Breast epithelium (tissue), 4 donors: ENCODE measurements at regions not wholly inside any gene's neighbourhood (a gene's known extent, or its start where the extent isn't known, plus 50 kb on each side); places are given as distances from the start of the nearest gene placed in this dataset.
A peak's percentile ranks its signal among the peaks of the same experiment; 100 is the strongest.

Experiments
- DNase-seq, 2 donors: peaks; one replicate each; pipeline ENCODE4 v3.0.0-alpha.2; 2019; ENCODE audit warnings: low spot score in 2 of 2
- H3K27ac ChIP-seq, 2 donors: fragments of 200-600 bp; sonication (generic) in 1 of 2; one replicate each; pipeline ENCODE4 v1.5.1; 2016 to 2019; ENCODE audit warnings: mild to moderate bottlenecking in 1 of 2
- H3K27me3 ChIP-seq, 2 donors: fragments of 200-600 bp; sonication (generic) in 1 of 2; one replicate each; pipeline versions ENCODE4 v1.5.1 to v1.6.0; 2017 to 2019; ENCODE audit warnings: control low read depth in 1 of 2, mild to moderate bottlenecking in 1 of 2
- H3K36me3 ChIP-seq: fragments of 200-600 bp; one replicate; pipeline ENCODE4 v1.5.1; 2019
- H3K4me1 ChIP-seq, 2 donors: fragments of 200-600 bp; sonication (generic); one replicate each; pipeline ENCODE4 v1.5.1; 2016 to 2019; ENCODE audit warnings: control low read depth in 1 of 2
- H3K4me3 ChIP-seq, 3 donors: fragments of 200-600 bp; sonication (generic); 1 replicate in 2 of 3; 2 replicates in 1 of 3; pipeline ENCODE4 v1.5.1; 2016 to 2019; ENCODE audit warnings: mild to moderate bottlenecking in 3 of 3, moderate library complexity in 2 of 3
- H3K9me3 ChIP-seq, 2 donors: fragments of 200-600 bp; sonication (generic) in 1 of 2; one replicate each; pipeline ENCODE4 v1.5.1; 2016 to 2019; ENCODE audit warnings: control low read depth in 1 of 2
- POLR2A ChIP-seq: fragments of 450-650 bp; IDR thresholded peaks from one replicate; pipeline ENCODE4 v1.6.1; 2016; ENCODE audit warnings: antibody characterized with exemption, mild to moderate bottlenecking, moderate library complexity
- POLR2AphosphoS5 ChIP-seq, 3 donors: sonication (generic); formaldehyde crosslinking; IDR thresholded peaks; one replicate each; pipeline ENCODE4 v1.6.1; 2017; ENCODE audit warnings: antibody characterized with exemption in 3 of 3
- intact Hi-C: fragments of 100-400 bp; cut with DNase I; formaldehyde crosslinking; loops from one replicate; pipeline ENCODE4 v1.15.1; 2023; ENCODE audit warnings: low total_unique reads
- TF ChIP-seq, protein P1 (sequence below), 3 donors: fragments of 450-650 bp; IDR thresholded peaks; one replicate each; pipeline ENCODE4 v1.5.1; 2016 to 2017; ENCODE audit warnings: antibody characterized with exemption in 3 of 3, mild to moderate bottlenecking in 3 of 3, moderate library complexity in 3 of 3

DNA sequence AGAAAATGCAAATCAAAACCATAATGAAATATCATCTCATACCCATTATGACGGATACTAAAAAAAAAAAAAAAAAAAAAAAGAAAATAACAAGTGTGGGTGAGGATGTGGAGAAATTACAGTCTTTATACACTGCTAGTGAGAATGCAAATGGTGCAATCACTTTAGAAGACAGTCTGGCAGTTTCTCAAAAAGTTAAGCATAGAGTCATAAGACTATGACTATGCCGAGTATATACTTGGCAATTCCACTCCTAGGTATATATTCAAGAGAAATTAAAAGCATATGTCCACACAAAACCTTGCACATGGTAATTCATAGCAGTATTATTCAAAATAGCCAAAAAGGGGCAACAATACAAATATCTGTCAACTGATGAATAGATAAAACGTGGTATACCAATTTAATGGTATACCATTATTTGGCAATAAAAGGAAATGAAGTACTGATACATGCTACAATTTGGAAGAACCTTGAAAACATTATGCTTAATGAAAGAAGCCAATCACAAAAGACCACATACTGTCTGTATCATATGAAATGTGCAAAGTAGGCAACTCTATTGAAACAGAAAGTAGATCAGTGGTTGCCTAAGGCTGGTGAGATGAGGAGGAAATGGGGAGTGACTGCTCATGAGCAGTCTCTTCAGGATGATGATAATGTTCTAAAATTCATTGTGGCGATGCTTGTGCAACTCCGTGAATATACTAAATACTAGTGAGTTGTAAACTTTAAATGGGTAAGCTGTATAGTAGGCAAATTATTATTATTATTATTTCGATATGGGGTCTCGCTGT is 90.1 kb upstream of the NANOS1 start:
- H3K36me3 ChIP-seq = no peaks in the 10 kb centered on the region
- intact Hi-C loops = no loop called here
- H3K27ac ChIP-seq = no peak overlapping the region
- H3K9me3 ChIP-seq = no peaks in the 10 kb centered on the region
- no peak for DNase-seq
- no peaks in the 10 kb centered on the region for H3K27me3 ChIP-seq
- TF ChIP-seq, protein P1, sequence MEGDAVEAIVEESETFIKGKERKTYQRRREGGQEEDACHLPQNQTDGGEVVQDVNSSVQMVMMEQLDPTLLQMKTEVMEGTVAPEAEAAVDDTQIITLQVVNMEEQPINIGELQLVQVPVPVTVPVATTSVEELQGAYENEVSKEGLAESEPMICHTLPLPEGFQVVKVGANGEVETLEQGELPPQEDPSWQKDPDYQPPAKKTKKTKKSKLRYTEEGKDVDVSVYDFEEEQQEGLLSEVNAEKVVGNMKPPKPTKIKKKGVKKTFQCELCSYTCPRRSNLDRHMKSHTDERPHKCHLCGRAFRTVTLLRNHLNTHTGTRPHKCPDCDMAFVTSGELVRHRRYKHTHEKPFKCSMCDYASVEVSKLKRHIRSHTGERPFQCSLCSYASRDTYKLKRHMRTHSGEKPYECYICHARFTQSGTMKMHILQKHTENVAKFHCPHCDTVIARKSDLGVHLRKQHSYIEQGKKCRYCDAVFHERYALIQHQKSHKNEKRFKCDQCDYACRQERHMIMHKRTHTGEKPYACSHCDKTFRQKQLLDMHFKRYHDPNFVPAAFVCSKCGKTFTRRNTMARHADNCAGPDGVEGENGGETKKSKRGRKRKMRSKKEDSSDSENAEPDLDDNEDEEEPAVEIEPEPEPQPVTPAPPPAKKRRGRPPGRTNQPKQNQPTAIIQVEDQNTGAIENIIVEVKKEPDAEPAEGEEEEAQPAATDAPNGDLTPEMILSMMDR (IDR thresholded peaks at IDR 0.05) = no peak
- TF ChIP-seq POLR2AphosphoS5 (IDR thresholded peaks at IDR 0.05) = no peak
- TF ChIP-seq POLR2A = no peak
- no peaks in the 10 kb centered on the region for H3K4me1 ChIP-seq
- no peak overlapping the region for H3K4me3 ChIP-seq

DNA sequence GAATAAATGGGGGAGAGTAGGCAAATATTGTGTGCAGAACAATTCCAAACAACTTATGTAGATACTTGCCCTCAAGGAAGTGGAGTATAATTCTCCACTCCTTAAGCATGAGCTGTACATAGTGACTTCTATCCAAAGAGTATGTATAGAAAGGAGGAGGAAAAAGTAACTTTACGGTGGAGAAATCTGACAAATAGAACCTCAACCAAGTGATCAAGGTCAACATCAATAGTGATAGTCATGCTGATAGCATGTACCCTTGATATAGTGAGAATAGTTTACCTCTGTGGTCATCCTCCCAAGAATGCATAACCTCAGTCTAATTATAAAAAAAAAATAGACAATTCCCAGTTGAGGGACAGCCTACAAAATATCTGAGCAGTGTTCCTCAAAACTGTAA is 89.1 kb upstream of the NANOS1 start:
- DNase-seq = no peak
- no peaks in the 10 kb centered on the region for H3K27me3 ChIP-seq
- H3K27ac ChIP-seq = no peak overlapping the region
- TF ChIP-seq, protein P1 (IDR thresholded peaks at IDR 0.05) = no peak
- TF ChIP-seq POLR2AphosphoS5 (IDR thresholded peaks at IDR 0.05) (no peak), POLR2A (no peak)
- no peak overlapping the region for H3K4me3 ChIP-seq
- no peaks in the 10 kb centered on the region for H3K9me3 ChIP-seq
- intact Hi-C loops = no loop called here
- H3K4me1 ChIP-seq = no peaks in the 10 kb centered on the region
- no peaks in the 10 kb centered on the region for H3K36me3 ChIP-seq

DNA sequence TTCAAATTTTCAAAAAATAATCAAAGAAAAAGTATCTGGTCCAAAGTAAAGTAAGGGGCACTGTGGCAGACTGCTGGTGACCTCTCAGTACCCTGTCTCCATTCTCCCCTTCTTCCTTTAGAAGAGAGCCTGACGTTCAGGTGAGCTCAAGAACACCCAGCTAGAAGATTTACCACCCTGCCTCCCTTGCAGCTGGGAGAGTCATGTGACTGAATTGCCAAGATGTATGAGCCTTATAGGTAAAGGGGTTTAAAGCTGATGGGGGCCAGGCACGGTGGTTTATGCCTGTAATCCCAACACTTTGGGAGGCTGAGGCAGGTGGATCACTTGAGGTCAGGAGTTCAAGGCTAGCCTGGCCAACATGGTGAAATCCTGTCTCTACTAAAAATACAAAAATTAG is 86.3 kb upstream of the NANOS1 start:
- Histone ChIP-seq H3K27me3 (no peaks in the 10 kb centered on the region), H3K27ac (no peak overlapping the region), H3K9me3 (no peaks in the 10 kb centered on the region), H3K4me3 (no peak overlapping the region), H3K36me3 (no peaks in the 10 kb centered on the region), H3K4me1 (no peaks in the 10 kb centered on the region)
- intact Hi-C loops = no loop called here
- TF ChIP-seq, protein P1 (IDR thresholded peaks at IDR 0.05) = no peak
- no peak for TF ChIP-seq POLR2AphosphoS5 (IDR thresholded peaks at IDR 0.05)
- no peak for DNase-seq

DNA sequence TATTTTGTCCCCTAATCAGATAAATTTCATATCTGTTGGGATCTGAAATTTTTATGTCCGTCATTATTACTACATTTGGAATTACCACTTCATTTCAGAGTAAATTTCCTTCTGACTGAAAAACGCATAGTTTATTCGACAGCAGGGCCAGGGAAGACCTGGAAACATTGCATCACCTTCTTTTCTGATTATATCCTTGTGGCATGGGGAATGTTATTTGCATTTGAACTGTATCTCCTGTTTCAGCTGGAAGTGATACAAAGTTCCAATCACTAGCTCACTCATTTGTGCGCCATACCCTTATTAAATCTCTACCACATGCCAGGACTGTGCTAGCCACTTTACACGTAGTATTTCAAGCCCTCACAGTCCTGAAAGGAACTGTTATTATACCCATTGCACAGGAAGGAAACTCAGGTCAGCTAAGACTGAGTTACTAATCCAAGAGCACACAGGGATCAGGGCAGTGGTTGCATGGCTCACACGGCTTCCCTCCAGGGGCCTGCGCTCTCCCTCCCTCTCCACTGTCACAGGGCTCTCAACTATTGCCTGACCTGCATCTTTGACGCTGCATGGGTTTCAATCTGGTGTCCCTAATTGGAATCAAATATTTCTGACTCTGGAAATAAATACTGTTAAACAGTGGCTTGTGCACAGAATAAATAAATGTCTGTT is 84.4 kb upstream of the NANOS1 start:
- Histone ChIP-seq H3K9me3 (no peaks in the 10 kb centered on the region), H3K36me3 (no peaks in the 10 kb centered on the region), H3K27me3 (no peaks in the 10 kb centered on the region), H3K4me1 (no peaks in the 10 kb centered on the region), H3K27ac (no peak overlapping the region), H3K4me3 (no peak overlapping the region)
- TF ChIP-seq, protein P1 (IDR thresholded peaks at IDR 0.05) = no peak
- TF ChIP-seq POLR2AphosphoS5 (IDR thresholded peaks at IDR 0.05) (no peak), POLR2A (no peak)
- intact Hi-C loops = no loop called here
- DNase-seq = no peak

DNA sequence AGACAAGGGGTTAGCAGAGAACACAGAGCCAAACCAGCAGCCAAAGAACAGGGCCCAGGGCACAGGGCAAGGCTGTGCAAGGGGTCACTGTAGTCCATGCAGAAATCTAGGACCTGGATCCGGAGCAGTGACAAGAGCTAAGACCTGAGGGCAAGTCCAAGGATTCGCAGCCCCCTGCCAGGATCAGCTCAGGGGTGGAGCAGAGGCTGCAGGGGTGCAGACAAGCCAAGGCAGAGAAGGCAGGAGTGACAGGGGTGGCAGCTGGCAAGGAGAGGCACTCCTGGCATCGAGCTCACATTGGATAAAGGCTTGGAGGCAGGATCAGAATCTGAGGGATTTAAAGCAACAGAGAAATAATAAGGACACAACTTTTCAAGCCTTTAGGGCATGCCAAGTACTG is 80.7 kb upstream of the NANOS1 start:
- no peak for TF ChIP-seq POLR2A
- TF ChIP-seq, protein P1 (IDR thresholded peaks at IDR 0.05) = no peak
- TF ChIP-seq POLR2AphosphoS5 (IDR thresholded peaks at IDR 0.05) = no peak
- Histone ChIP-seq H3K4me3 (no peak overlapping the region), H3K4me1 (no peaks in the 10 kb centered on the region), H3K9me3 (no peaks in the 10 kb centered on the region), H3K27me3 (no peaks in the 10 kb centered on the region), H3K36me3 (no peaks in the 10 kb centered on the region), H3K27ac (no peak overlapping the region)
- DNase-seq = peak in 1 of 2 donors; percentile 16
- intact Hi-C loops = no loop called here
